Transverse colon (tissue), 4 donors: ENCODE measurements at regions not wholly inside any gene's neighbourhood (a gene's known extent, or its start where the extent isn't known, plus 50 kb on each side); places are given as distances from the start of the nearest gene placed in this dataset.

Experiments
- DNase-seq: peaks from one replicate; pipeline ENCODE4 v3.0.0-alpha.2; 2019
- H3K27ac ChIP-seq, 4 donors: fragments of 200-600 bp; sonication (generic); 2 replicates each; pipeline ENCODE4 v1.5.1; 2016 to 2018; ENCODE audit warnings: inconsistent platforms in 4 of 4
- H3K27me3 ChIP-seq: fragments of 200-600 bp; sonication (generic); 2 replicates; pipeline ENCODE4 v1.5.1; 2017; ENCODE audit warnings: inconsistent platforms
- H3K36me3 ChIP-seq, 4 donors: fragments of 200-600 bp; sonication (generic); 2 replicates each; pipeline ENCODE4 v1.5.1; 2017 to 2019; ENCODE audit warnings: inconsistent platforms in 4 of 4
- H3K4me1 ChIP-seq, 4 donors: fragments of 200-600 bp; sonication (generic); 2 replicates each; pipeline ENCODE4 v1.5.1; 2017 to 2020; ENCODE audit warnings: inconsistent platforms in 4 of 4
- H3K4me3 ChIP-seq, 4 donors: fragments of 200-600 bp; sonication (generic); 1 replicate in 1 of 4; 2 replicates in 3 of 4; pipeline versions ENCODE4 v1.5.1 to v1.6.1; 2017 to 2019; ENCODE audit warnings: inconsistent platforms in 4 of 4
- H3K9me3 ChIP-seq, 2 donors: fragments of 200-600 bp; sonication (generic); 2 replicates each; pipeline ENCODE4 v1.5.1; 2017 to 2019; ENCODE audit warnings: inconsistent platforms in 2 of 2
- CTCF ChIP-seq, 5 experiments: fragments of 200-600 bp in 3 of 5; fragments of 450-650 bp in 2 of 5; sonication (generic) in 3 of 5; IDR thresholded peaks; 1 replicate in 2 of 5; 2 replicates in 3 of 5; pipeline ENCODE4 v1.5.1; 2016 to 2017; ENCODE audit warnings: antibody characterized with exemption in 5 of 5, inconsistent platforms in 3 of 5, mild to moderate bottlenecking in 2 of 5, moderate library complexity in 1 of 5
- EP300 ChIP-seq: sonication (generic); formaldehyde crosslinking; IDR thresholded peaks from one replicate; pipeline ENCODE4 v1.6.1; 2017; ENCODE audit warnings: antibody characterized with exemption, low read depth
- POLR2A ChIP-seq: fragments of 450-650 bp; IDR thresholded peaks from one replicate; pipeline ENCODE4 v1.6.1; 2016; ENCODE audit warnings: antibody characterized with exemption, mild to moderate bottlenecking, moderate library complexity
- POLR2AphosphoS5 ChIP-seq, 3 donors: sonication (generic); formaldehyde crosslinking; IDR thresholded peaks; one replicate each; pipeline ENCODE4 v1.6.1; 2016; ENCODE audit warnings: antibody characterized with exemption in 3 of 3
- WGBS, 2 donors: methylation state at CpG; one replicate each; pipeline ENCODE4 v1.1.5; 2018; ENCODE audit warnings: low coverage in 1 of 2; 5-methylcytosine and 5-hydroxymethylcytosine counted together
- in situ Hi-C, 4 donors: fragments of 200-750 bp; cut with MboI; loops; one replicate each; pipeline versions ENCODE4 v1.15.0 to v1.15.1; 2017; ENCODE audit warnings: low sequenced_read_pairs in 3 of 4, low pct_ligation_motif_present in 1 of 4, low pct_unique_long_range_greater_than_20kb in 1 of 4
- intact Hi-C: fragments of 100-400 bp; cut with DNase I; formaldehyde crosslinking; loops from one replicate; pipeline ENCODE4 v1.15.1; 2023; ENCODE audit warnings: low total_unique reads

GRCh38 chrX:150063674-150064073, 125.4 kb upstream of the EOLA2 start:
- TF ChIP-seq POLR2AphosphoS5 (IDR thresholded peaks at IDR 0.05) (no peak), POLR2A (no peak)
- H3K4me3 ChIP-seq, result no peak overlapping the region
- no peaks in the 10 kb centered on the region for H3K4me1 ChIP-seq
- in situ Hi-C loops (no loop called here), intact Hi-C loops (no loop called here)
- DNase-seq, result no peak
- H3K27me3 ChIP-seq, result no peaks in the 10 kb centered on the region
- no peaks in the 10 kb centered on the region for H3K9me3 ChIP-seq
- H3K36me3 ChIP-seq, result no peaks in the 10 kb centered on the region
- no peak overlapping the region for H3K27ac ChIP-seq
- 69 to 75% methylated on average over 3 to 5 of the region's 5 CpGs for WGBS, 2 donors

- no peak for TF ChIP-seq EP300
- TF ChIP-seq POLR2AphosphoS5 (IDR thresholded peaks at IDR 0.05), result no peak
- no peak for TF ChIP-seq POLR2A
- no peak for TF ChIP-seq CTCF (IDR thresholded peaks at IDR 0.05)
- DNase-seq, result no peak
- H3K9me3 ChIP-seq, result no peaks in the 10 kb centered on the region
- intact Hi-C loops (no loop called here), in situ Hi-C loops (no loop called here)
- no peaks in the 10 kb centered on the region for H3K36me3 ChIP-seq
- H3K4me3 ChIP-seq, result no peak overlapping the region
- WGBS, 2 donors, result 86% methylated on average over 1 of the region's 1 CpG; no CpG with 5 or more reads in 1 of the 2 donors
- H3K4me1 ChIP-seq, result no peaks in the 10 kb centered on the region
- H3K27ac ChIP-seq, result no peak overlapping the region
- no peaks in the 10 kb centered on the region for H3K27me3 ChIP-seq
Observed at GRCh38 chrX:150074175-150074574, 135.9 kb upstream of the EOLA2 start.

- Histone ChIP-seq H3K4me1 (no peaks in the 10 kb centered on the region), H3K36me3 (no peaks in the 10 kb centered on the region), H3K4me3 (no peak overlapping the region), H3K9me3 (no peaks in the 10 kb centered on the region), H3K27me3 (no peaks in the 10 kb centered on the region), H3K27ac (no peak overlapping the region)
- in situ Hi-C loops (no loop called here), intact Hi-C loops (no loop called here)
- no peak for DNase-seq
- 58% methylated on average over 2 of the region's 2 CpGs; no CpG with 5 or more reads in 1 of the 2 donors for WGBS, 2 donors
- TF ChIP-seq CTCF (IDR thresholded peaks at IDR 0.05), result no peak
Observed at GRCh38 chrX:150080497-150080896, 142.2 kb upstream of the EOLA2 start.

GRCh38 chrX:150081076-150081475, 142.8 kb upstream of the EOLA2 start:
- Histone ChIP-seq H3K9me3 (no peaks in the 10 kb centered on the region), H3K36me3 (no peaks in the 10 kb centered on the region), H3K4me1 (no peaks in the 10 kb centered on the region), H3K4me3 (no peak overlapping the region), H3K27me3 (no peaks in the 10 kb centered on the region), H3K27ac (no peak overlapping the region)
- WGBS, 2 donors, result 67% methylated on average over 3 of the region's 3 CpGs; no CpG with 5 or more reads in 1 of the 2 donors
- no peak for TF ChIP-seq POLR2AphosphoS5 (IDR thresholded peaks at IDR 0.05)
- intact Hi-C loops (no loop called here), in situ Hi-C loops (no loop called here)
- no peak for DNase-seq

GRCh38 chrX:150084496-150085229, 146.4 kb upstream of the EOLA2 start:
- in situ Hi-C loops, result no loop called here
- H3K36me3 ChIP-seq, result no peaks in the 10 kb centered on the region
- no peaks in the 10 kb centered on the region for H3K9me3 ChIP-seq
- H3K27me3 ChIP-seq, result no peaks in the 10 kb centered on the region
- no peak overlapping the region for H3K27ac ChIP-seq
- TF ChIP-seq EP300, result no peak
- no peak for TF ChIP-seq POLR2A
- TF ChIP-seq CTCF (IDR thresholded peaks at IDR 0.05), result no peak
- no peak for TF ChIP-seq POLR2AphosphoS5 (IDR thresholded peaks at IDR 0.05)
- 65% methylated on average over 5 of the region's 5 CpGs; no CpG with 5 or more reads in 1 of the 2 donors for WGBS, 2 donors
- DNase-seq, result no peak
- H3K4me1 ChIP-seq, result no peaks in the 10 kb centered on the region
- intact Hi-C loops, result no loop called here
- no peak overlapping the region for H3K4me3 ChIP-seq
